Gastroesophageal sphincter (tissue), 4 donors: ENCODE measurements at regions not wholly inside any gene's neighbourhood (a gene's known extent, or its start where the extent isn't known, plus 50 kb on each side); places are given as distances from the start of the nearest gene placed in this dataset.

Experiments
- ATAC-seq: fragments of 150-250 bp; one replicate; pipeline ENCODE4 v1.9.1; 2016; ENCODE audit warnings: mild to moderate bottlenecking, moderate library complexity
- H3K27ac ChIP-seq, 4 donors: fragments of 200-600 bp; sonication (generic) in 3 of 4; 1 replicate in 3 of 4; 2 replicates in 1 of 4; pipeline ENCODE4 v1.5.1; 2016 to 2019
- H3K27me3 ChIP-seq: fragments of 200-600 bp; sonication (generic); one replicate; pipeline ENCODE4 v1.5.1; 2019
- H3K36me3 ChIP-seq, 2 donors: fragments of 200-600 bp; sonication (generic); one replicate each; pipeline ENCODE4 v1.5.1; 2019; ENCODE audit warnings: control low read depth in 1 of 2
- H3K4me1 ChIP-seq, 3 donors: fragments of 200-600 bp; sonication (generic); 1 replicate in 2 of 3; 2 replicates in 1 of 3; pipeline ENCODE4 v1.5.1; 2016 to 2019; ENCODE audit warnings: control low read depth in 2 of 3
- H3K4me3 ChIP-seq, 2 donors: fragments of 200-600 bp; sonication (generic); one replicate each; pipeline ENCODE4 v1.5.1; 2019; ENCODE audit warnings: mild to moderate bottlenecking in 1 of 2, moderate library complexity in 1 of 2
- H3K9me3 ChIP-seq, 3 donors: fragments of 200-600 bp; sonication (generic); one replicate each; pipeline ENCODE4 v1.5.1; 2017 to 2019; ENCODE audit warnings: control low read depth in 2 of 3
- EP300 ChIP-seq: sonication (generic); formaldehyde crosslinking; IDR thresholded peaks from one replicate; pipeline ENCODE4 v1.6.1; 2017; ENCODE audit warnings: antibody characterized with exemption, mild to moderate bottlenecking
- POLR2A ChIP-seq, 2 donors: fragments of 450-650 bp; IDR thresholded peaks; one replicate each; pipeline ENCODE4 v1.6.1; 2017; ENCODE audit warnings: antibody characterized with exemption in 2 of 2, mild to moderate bottlenecking in 2 of 2, moderate library complexity in 1 of 2
- POLR2AphosphoS5 ChIP-seq: sonication (generic); formaldehyde crosslinking; IDR thresholded peaks from one replicate; pipeline ENCODE4 v1.6.1; 2017; ENCODE audit warnings: antibody characterized with exemption
- WGBS, 2 donors: methylation state at CpG; one replicate each; pipeline ENCODE4 v1.1.5; 2018; ENCODE audit warnings: low coverage in 1 of 2; 5-methylcytosine and 5-hydroxymethylcytosine counted together
- TF ChIP-seq, protein P1 (sequence below), 4 experiments: fragments of 200-600 bp in 2 of 4; fragments of 450-650 bp in 2 of 4; sonication (generic) in 1 of 4; IDR thresholded peaks; one replicate each; pipeline ENCODE4 v1.5.1; 2017 to 2019; ENCODE audit warnings: antibody characterized with exemption in 4 of 4, mild to moderate bottlenecking in 2 of 4, moderate library complexity in 2 of 4

DNA sequence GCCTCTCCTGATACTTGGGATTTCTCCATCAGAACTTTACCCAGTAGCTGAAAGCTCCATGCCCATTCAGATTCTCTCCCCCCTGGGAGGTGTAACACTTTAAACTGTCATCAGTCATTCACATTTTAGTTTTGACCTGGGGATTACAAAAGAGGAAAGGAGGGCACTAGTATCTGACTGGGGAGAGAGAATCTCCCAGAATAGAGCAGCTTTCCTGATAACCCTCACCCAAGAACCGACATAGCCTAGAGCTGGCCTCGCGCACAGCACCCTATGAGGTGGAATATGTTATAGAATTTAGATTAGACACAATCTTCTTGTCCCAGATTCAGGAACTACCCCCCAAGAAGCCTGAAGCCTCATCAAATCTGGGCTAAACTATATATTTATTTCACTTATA lies 950.2 kb upstream of the TENM3 start:
- Histone ChIP-seq H3K27me3 (peaks cover 10% of the 10 kb centered on the region), H3K9me3 (no peaks in the 10 kb centered on the region), H3K4me1 (no peaks in the 10 kb centered on the region), H3K27ac (no peak overlapping the region), H3K36me3 (no peaks in the 10 kb centered on the region), H3K4me3 (no peak overlapping the region)
- TF ChIP-seq EP300 (no peak), POLR2A (IDR thresholded peaks at IDR 0.05) (no peak)
- TF ChIP-seq, protein P1, sequence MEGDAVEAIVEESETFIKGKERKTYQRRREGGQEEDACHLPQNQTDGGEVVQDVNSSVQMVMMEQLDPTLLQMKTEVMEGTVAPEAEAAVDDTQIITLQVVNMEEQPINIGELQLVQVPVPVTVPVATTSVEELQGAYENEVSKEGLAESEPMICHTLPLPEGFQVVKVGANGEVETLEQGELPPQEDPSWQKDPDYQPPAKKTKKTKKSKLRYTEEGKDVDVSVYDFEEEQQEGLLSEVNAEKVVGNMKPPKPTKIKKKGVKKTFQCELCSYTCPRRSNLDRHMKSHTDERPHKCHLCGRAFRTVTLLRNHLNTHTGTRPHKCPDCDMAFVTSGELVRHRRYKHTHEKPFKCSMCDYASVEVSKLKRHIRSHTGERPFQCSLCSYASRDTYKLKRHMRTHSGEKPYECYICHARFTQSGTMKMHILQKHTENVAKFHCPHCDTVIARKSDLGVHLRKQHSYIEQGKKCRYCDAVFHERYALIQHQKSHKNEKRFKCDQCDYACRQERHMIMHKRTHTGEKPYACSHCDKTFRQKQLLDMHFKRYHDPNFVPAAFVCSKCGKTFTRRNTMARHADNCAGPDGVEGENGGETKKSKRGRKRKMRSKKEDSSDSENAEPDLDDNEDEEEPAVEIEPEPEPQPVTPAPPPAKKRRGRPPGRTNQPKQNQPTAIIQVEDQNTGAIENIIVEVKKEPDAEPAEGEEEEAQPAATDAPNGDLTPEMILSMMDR (IDR thresholded peaks at IDR 0.05), result no peak
- 77% methylated on average over 3 of the region's 3 CpGs; no CpG with 5 or more reads in 1 of the 2 donors for WGBS, 2 donors
- ATAC-seq, result no peak

DNA sequence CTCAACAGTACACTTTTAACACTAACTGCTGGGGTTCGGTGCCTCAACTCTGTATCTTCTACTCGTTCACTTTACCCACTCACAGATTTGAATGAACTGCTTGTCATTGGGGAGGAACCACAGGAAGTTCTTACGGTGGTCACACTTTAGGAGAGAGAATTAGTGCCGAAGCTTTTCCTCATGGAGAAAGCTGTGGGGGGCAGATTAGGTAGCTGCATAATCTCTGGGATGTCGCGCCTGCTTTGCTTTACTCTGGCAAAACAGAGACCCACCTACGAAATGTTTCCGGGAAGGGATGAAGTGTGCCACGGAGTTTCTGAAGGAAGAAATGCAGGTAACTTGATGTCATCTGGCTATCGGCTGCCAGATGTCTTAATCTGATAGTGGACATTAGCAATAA lies 949.7 kb upstream of the TENM3 start:
- TF ChIP-seq EP300, result no peak
- TF ChIP-seq, protein P1 (IDR thresholded peaks at IDR 0.05), result no peak
- TF ChIP-seq POLR2AphosphoS5, result no peak
- TF ChIP-seq POLR2A (IDR thresholded peaks at IDR 0.05), result no peak

DNA sequence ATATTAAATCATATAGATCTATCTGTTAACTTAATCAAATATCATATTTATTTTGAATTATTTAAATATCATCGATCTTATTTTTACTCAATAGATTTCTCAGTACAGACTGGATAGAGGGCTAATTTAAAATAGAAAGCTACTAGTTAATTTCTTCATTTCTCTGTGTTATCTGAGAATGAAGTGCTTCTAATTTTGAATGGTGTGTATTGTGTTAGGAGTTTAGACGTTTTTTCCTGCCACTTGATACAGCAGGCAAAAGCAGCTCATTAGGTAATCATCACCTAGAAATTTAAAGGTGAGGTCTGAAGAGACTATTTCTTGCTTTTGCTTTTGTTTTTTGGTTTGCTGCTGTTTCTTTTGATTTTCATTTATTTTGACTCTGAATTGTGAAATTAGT lies 948.8 kb upstream of the TENM3 start:
- Histone ChIP-seq H3K4me3 (no peak overlapping the region), H3K9me3 (no peaks in the 10 kb centered on the region), H3K36me3 (no peaks in the 10 kb centered on the region), H3K27ac (no peak overlapping the region), H3K4me1 (no peaks in the 10 kb centered on the region), H3K27me3 (peaks cover 10% of the 10 kb centered on the region)
- WGBS, 2 donors, result 67 to 69% methylated on average over 2 of the region's 2 CpGs
- TF ChIP-seq POLR2AphosphoS5 (no peak), EP300 (no peak), POLR2A (IDR thresholded peaks at IDR 0.05) (no peak)
- TF ChIP-seq, protein P1 (IDR thresholded peaks at IDR 0.05), result no peak
- no peak for ATAC-seq

More for the DNA sequence above, 949.7 kb upstream of the TENM3 start:
- H3K36me3 ChIP-seq, result no peaks in the 10 kb centered on the region
- ATAC-seq, result no peak
- 60 to 62% methylated on average over 7 to 10 of the region's 10 CpGs for WGBS, 2 donors
- no peak overlapping the region for H3K27ac ChIP-seq
- H3K27me3 ChIP-seq, result peaks cover 10% of the 10 kb centered on the region
- no peaks in the 10 kb centered on the region for H3K9me3 ChIP-seq
- H3K4me1 ChIP-seq, result no peaks in the 10 kb centered on the region
- H3K4me3 ChIP-seq, result no peak overlapping the region

DNA sequence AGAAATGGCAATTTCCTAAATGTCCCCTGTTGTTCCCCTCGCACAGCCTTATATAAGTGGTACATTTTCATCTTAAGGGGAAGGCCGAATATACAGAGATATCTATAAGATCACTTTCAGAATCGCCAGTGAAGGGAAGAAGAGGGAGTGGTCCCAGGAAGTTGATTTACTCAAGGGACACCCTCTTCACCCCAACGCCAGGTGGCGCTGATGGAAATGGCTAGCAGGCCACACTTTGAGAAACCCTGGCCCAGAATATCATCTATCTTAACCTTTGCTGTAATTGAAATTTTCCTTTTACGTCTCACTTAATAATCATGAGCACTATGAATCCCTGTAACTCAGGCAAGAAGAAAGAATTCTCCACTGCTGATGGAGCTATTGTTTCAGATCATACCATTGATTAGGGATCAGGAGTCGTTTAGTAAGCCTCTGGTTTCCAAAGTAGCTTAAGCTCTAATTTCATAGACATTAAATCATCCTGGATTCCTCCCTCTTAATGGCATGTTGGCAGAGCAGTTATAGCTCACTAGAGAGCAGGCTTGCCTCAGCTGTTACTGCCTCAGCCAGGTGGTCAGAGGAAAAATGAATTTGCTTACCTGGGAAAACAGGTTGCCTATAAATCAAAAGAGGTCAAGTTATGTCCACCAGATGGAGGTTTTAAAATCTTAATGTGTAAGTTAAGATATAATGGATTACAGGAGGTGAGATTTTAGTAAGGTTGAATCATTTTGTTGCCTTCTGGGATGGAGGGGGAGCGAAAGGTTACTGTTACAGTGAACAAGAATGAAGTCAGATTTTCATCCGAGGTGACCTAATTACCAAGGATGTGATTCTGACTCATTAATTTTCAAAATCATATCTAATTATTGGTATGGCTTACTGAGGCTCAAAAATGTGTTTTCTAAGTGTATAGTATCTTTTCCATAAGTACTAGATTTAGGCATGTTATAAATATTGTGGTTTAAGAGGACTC lies 941.2 kb upstream of the TENM3 start:
- Histone ChIP-seq H3K27me3 (no peaks in the 10 kb centered on the region), H3K4me1 (no peaks in the 10 kb centered on the region), H3K27ac (no peak overlapping the region), H3K9me3 (no peaks in the 10 kb centered on the region), H3K36me3 (no peaks in the 10 kb centered on the region), H3K4me3 (no peak overlapping the region)
- no peak for TF ChIP-seq EP300
- no peak for TF ChIP-seq POLR2A (IDR thresholded peaks at IDR 0.05)
- TF ChIP-seq, protein P1 (IDR thresholded peaks at IDR 0.05), result peak in 1 of 4 experiments; percentile 18
- no peak for TF ChIP-seq POLR2AphosphoS5
- 46 to 74% methylated on average over 8 to 9 of the region's 9 CpGs for WGBS, 2 donors
- no peak for ATAC-seq

DNA sequence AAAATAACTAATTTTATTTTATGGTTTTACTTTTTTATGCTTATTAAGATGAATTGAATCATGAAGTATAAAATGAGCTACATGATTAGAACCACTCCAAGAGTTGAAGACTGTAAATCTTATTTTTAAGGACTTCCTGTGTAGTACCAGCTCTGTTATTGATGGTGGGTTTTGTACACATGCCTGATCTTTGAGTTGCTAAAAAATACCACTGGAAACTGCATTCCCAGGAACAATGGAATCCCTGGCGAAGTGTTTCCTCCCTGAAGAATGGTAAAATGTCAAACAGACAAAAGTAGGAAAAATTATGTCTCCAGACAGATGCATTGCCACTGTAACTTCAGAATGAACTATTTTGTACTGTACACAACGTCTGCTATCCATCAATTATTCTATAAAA lies 935.4 kb upstream of the TENM3 start:
- ATAC-seq, result no peak
- Histone ChIP-seq H3K9me3 (no peaks in the 10 kb centered on the region), H3K4me1 (no peaks in the 10 kb centered on the region), H3K27me3 (no peaks in the 10 kb centered on the region), H3K36me3 (no peaks in the 10 kb centered on the region), H3K27ac (no peak overlapping the region), H3K4me3 (no peak overlapping the region)
- TF ChIP-seq POLR2AphosphoS5 (no peak), EP300 (no peak), POLR2A (IDR thresholded peaks at IDR 0.05) (no peak)
- TF ChIP-seq, protein P1 (IDR thresholded peaks at IDR 0.05), result no peak
- WGBS, 2 donors, result 37 to 45% methylated on average over 2 of the region's 2 CpGs
